ENCODE measurements at regions not wholly inside any gene's neighbourhood (a gene's known extent, or its start where the extent isn't known, plus 50 kb on each side); places are given as distances from the start of the nearest gene placed in this dataset.

GRCh38 chr4:163622379-163623035 lies 128.0 kb downstream of the TMA16 start:
- intact Hi-C loops (cut with micrococcal nuclease): no loop called here

- intact Hi-C loops (cut with micrococcal nuclease): no loop called here
Measured at GRCh38 chr4:163623787-163624186, 129.3 kb downstream of the TMA16 start.

GRCh38 chr4:163624727-163625126 lies 130.2 kb downstream of the TMA16 start:
- intact Hi-C loops (cut with micrococcal nuclease): no loop called here

GRCh38 chr4:163631288-163631687 lies 136.8 kb downstream of the TMA16 start:
- intact Hi-C loops (cut with micrococcal nuclease): no loop called here

GRCh38 chr4:163638909-163639308 lies 144.4 kb downstream of the TMA16 start:
- intact Hi-C loops (cut with micrococcal nuclease): no loop called here

- intact Hi-C loops (cut with micrococcal nuclease): no loop called here
Measured at GRCh38 chr4:163649557-163650091, 155.1 kb downstream of the TMA16 start.

- intact Hi-C loops (cut with micrococcal nuclease): no loop called here
Measured at GRCh38 chr4:163651761-163652160, 157.3 kb downstream of the TMA16 start.

GRCh38 chr4:163654621-163655020 lies 160.1 kb downstream of the TMA16 start:
- intact Hi-C loops (cut with micrococcal nuclease): no loop called here

GRCh38 chr4:163660636-163661035 lies 166.1 kb downstream of the TMA16 start:
- intact Hi-C loops (cut with micrococcal nuclease): no loop called here

- intact Hi-C loops (cut with micrococcal nuclease): no loop called here
Measured at GRCh38 chr4:163662768-163663167, 168.3 kb downstream of the TMA16 start.

- intact Hi-C loops (cut with micrococcal nuclease): no loop called here
Measured at GRCh38 chr4:163663454-163664225, 169.2 kb downstream of the TMA16 start.

GRCh38 chr4:163665101-163665500 lies 170.6 kb downstream of the TMA16 start:
- intact Hi-C loops (cut with micrococcal nuclease): no loop called here

GRCh38 chr4:163665521-163666331 lies 171.2 kb downstream of the TMA16 start:
- intact Hi-C loops (cut with micrococcal nuclease): no loop called here

GRCh38 chr4:163666332-163666873 lies 171.9 kb downstream of the TMA16 start:
- intact Hi-C loops (cut with micrococcal nuclease): no loop called here

- intact Hi-C loops (cut with micrococcal nuclease): no loop called here
Measured at GRCh38 chr4:163672751-163673150, 178.3 kb downstream of the TMA16 start.

- intact Hi-C loops (cut with micrococcal nuclease): no loop called here
Measured at GRCh38 chr4:163673848-163674697, 179.6 kb downstream of the TMA16 start.

- intact Hi-C loops (cut with micrococcal nuclease): no loop called here
Measured at GRCh38 chr4:163679189-163679588, 184.7 kb downstream of the TMA16 start.

GRCh38 chr4:163680386-163681098 lies 186.1 kb downstream of the TMA16 start:
- intact Hi-C loops (cut with micrococcal nuclease): loop anchor here (1.0 to 5.0 kb wide), 5 partner anchors 125 to 1183 kb away; no protein-coding TSS in a partner anchor

- intact Hi-C loops (cut with micrococcal nuclease): loop anchor here (1.0 to 5.0 kb wide), 5 partner anchors 126 to 1184 kb away; no protein-coding TSS in a partner anchor
Measured at GRCh38 chr4:163681208-163681821, 186.8 kb downstream of the TMA16 start.

Measured in T-helper 2 cell treated with Interferon-gamma antibody and Interleukin-4, amounts not matched to agents 100 ng/mL and 5 ng/mL, for 36 hours (primary cell).